HG02943 (cell line): ENCODE measurements at regions not wholly inside any gene's neighbourhood (a gene's known extent, or its start where the extent isn't known, plus 50 kb on each side); places are given as distances from the start of the nearest gene placed in this dataset.
"Not testable (repeated sequence)": the region's sequence is repeated elsewhere in the genome, so short reads cannot be mapped to it uniquely, and the experiment has no call there.

Experiments
- ATAC-seq: cut with Tn5 transposase; IDR thresholded peaks from one replicate; pipeline ENCODE4 v1.9.1; 2021; ENCODE audit warnings: mild to moderate bottlenecking, low read depth, moderate library complexity; ENCODE audit not compliant: unreplicated experiment

DNA sequence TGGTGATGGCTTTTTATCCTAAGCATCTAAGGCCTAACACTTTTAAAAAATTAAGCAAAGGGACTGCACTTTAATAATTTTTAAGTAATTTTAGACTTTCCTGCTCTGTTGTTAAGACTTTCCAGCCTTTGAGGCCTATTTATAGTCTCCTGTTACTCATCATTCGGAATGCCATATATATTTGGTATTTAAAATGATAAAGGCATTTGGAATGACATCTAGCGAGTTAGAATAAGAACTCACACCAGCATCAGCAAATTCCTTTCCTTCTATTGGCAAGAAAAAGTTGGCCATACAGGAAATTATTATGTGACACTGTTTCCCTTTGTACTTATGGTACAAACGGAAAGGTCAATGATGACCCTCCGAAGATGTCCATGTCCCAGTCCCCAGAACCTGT lies 88.1 kb upstream of the STMND1 start:
- no peak for ATAC-seq

DNA sequence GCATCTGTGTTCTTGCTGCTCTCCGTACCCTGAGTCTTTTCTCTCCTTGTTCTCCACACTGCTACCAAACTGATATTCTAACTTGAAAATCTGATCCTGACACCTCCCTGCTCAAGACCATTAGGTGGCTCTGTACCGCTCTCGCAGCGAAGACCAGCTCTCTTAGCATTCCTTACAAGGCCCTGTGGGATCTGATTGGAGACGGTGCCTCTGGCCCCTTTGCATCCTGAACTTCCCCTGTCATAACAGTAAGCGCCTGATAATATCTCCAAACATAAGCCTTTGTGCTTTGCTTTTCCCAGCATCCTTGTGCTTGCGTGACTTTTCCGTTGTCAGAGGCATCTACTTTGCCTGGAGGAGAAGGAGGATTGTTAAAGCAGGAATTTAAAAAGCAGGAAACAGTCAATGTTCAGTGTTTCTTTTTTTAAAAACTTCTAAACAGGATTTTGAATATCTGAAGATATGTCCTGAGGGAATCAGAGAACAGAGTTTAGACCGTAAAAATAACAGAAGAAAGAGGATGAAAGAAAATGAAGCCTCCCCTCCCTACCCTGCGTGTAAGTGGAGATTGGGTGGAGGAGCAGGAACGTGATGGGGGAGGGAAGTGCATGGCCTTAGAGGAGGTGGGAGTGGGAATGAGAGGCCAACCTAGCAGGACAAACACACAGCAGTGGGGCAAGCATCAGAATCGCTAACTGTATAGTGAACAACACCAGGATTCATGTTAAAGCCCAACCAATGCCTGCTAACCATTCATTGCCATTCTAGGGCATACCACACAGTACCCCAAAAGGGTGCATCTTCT lies 89.2 kb upstream of the STMND1 start:
- ATAC-seq, result no peak

DNA sequence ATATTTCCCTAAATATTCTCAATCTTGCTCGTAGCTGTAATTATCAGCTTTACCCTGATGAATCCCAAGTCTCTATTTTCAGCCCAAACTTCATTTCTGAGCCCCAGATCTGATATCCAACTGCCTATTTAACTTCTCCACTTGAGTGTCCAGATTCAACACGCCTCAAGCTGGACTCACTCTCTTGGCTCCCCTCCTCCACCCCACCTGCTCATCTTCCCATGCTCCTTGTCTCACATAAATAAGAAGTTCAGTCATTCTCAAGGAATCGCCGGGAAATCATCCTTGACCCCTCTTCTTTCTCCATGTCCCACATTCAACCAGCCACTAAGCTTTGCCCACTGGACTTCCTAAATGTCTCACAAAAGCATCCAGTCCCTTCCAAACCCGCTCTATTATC lies 89.9 kb upstream of the STMND1 start:
- no peak for ATAC-seq

DNA sequence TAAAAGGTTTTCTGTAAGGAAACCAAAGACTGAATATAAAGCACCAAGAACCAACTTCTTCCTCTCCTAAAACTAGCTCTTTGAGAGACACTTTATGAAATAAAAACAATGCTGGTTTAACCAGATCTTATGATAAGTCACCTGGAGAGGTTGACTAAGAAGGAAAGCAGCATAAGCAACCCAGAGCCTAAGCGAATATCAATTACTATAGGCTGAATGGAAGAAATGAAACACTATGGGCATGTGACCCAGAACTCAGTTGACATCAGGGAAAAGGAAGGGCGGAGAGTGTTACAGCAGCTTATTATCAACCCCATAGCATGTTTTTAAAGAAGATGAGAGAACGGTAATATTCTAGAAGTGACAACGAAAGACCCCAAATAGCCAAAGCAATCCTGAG lies 94.1 kb upstream of the STMND1 start:
- no peak for ATAC-seq

DNA sequence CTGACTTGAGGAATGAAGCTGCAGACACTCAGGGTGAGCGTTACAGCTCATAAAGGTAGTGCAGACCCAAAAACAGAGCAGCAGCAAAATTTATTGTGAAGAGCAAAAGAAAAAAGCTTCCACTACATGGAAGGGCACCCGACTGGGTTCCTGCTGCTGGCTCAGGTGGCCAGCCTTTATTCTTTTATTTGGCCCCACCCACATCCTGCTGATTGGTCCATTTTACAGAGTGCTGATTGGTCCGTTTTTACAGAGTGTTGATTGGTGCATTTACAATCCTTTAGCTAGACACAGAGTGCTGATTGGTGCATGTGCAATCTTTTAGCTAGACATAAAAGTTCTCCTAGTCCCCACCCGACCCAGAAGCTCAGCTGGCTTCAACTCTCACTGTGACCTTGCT lies 95.3 kb upstream of the STMND1 start:
- ATAC-seq, result no peak

DNA sequence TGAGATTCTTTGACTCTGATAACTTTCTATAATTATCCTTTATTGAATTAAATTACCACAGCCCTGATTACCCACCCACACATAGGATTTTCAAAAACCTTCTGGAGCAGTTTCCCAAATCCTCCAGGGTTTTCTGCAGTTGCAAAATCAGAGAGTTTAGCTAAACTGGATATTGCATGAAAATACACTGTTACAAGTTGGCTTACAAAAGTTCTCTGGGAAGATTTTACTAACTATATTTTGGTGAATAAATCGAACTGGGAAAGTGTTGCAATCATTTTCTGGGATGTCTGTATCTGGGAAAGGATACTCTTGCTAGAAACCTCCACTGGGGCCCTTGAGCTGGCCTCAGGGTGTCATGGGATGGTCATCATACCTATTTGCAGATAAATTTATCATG lies 97.6 kb upstream of the STMND1 start:
- ATAC-seq, result no peak

DNA sequence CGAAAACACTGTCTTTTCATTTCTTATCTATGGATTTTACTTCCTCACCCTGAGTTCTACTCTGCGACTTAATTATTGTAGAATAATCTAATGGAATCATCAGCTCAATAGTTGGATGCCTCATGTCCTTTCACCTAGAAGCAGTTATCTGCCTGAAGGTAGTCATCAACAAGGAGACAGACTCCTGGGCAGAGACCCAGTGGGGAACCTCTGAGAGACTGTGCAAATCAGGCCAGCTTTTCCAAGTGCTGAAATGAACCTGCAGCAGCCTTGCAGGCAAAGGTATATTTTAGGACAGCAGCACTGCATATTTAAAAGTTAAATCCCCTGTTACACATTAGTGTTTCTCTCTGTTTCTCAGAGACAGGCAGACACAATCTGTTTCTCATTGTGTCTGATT lies 99.7 kb upstream of the STMND1 start:
- ATAC-seq, result no peak

DNA sequence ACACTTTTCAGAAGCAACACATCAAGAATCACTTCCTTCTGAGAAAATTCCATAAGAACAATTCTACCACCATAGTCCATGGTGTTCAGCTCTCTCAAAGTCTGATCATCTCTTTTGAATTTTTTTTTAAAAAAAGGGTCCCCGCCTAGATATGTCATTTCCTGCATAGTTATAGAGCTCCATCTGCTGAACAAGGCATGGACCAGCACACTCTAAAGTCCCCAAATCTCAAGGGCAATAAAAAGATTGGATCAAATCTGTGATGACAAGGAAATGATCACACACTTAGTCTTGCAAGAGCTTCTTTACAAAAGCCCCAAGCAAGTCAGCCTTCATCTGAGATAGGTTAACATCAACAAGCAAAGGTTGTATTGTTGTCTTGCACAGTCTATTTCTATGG lies 100.7 kb upstream of the STMND1 start:
- no peak for ATAC-seq

DNA sequence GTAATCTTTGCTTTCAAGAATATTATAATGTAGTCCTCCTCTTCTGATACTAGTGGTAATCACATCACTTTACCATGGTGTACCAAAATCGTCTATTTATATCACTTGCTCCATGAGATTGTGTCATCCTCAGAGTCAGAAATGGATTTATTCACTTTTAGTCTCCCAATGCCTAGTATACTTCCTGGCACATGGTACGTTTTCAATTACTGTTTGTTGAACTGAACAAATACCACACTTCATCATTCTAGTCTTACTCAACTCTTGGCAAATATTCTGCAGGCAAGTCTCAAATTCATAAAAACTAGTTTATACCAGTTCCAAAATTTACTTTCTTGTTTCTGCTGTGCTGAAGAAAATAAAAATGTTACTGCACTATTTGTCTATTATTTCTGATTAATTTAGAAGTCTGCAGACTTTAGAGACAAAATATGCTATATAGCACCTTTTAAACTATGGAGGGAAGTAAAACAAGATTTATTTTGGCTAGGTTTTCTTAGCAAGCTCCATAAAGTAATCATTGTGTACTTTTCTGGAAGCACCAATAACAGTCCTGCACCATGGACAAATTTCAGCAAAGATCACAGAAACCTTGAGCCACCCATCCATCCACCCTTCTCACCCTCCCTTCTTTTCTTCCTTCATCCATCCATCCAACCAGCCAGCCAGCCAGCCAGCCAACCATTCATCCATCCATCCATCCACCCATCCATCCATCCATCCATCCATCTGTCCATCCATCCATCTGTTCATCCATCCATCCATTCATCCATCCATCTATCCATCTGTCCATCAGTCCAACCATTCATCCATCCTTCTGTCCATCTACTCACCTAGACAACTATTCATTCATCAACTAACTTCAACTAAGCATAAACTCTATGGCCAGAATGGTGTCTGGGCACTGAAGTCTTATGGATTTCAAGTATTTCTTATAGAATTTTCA lies 102.1 kb upstream of the STMND1 start:
- ATAC-seq, result no peak

DNA sequence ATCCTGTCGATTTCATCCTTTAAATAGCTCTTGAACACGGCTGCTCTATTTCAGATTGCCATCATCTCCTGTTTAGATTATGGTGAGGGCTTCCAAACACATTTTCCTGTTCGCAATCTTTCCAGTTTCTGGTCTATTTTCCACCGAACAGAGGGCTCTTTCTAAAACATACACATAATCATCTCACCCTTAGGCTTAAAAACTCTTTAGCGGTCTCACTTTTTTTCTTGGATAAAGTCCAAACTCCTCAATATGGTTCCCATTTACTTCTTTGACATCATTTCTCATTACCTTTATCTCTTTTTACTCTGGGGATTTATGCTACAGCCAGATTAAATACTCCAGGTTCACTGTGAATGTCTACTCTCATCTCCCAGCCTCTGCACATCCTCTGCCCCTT lies 103.4 kb upstream of the STMND1 start:
- no peak for ATAC-seq

DNA sequence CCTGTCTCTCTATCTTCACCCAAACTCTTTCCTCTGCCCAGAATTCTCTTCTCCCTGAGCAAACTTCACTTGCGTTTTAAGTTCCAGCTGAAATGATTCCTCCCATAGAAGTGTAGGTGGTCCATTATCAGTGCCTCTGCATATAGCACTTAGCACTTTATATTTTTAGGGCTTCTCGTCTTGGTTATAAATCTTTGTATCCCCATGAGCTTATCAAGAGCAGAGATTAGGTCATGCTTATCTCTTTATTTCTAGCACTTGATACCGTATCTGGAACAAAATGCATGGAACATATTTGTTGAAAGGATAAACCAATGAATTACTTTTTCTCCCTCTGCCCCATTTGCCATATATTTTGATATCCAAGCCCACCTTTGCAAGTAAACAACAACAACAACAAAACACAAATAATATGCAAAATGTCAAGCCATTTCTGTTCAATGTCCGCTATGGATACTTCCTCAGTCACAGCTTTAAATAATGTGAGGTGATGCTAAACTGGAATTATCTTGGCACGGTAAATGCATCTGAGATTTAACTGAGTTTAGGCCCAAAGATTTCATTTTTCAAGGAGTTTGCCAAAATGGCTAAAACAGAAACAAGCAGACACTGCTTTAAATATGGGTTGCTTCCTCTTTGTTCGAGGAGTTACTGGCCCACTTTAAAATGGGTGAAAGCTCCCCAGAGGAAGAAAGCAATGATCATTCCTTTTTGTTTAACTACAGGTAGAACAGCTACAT lies 106.2 kb upstream of the STMND1 start:
- ATAC-seq, result no peak

DNA sequence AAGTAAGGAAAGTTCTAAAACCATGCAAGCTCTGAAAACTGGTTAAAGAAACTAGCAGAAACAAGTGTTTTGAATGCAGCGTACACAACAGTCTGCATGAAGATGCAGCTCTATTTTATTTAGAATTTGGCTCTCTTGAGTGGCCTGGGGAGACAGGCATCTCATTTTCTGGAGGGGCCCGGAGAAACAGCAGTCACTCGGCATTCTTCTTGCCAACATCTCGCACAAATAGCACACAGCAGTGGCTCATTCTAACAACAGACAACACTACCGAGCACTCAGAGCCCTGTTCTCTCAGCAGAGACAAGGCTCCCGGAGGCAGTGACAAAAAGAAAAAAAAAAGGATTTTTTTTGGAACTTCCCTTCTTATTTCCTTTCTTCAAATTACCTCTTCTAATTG lies 108.5 kb upstream of the STMND1 start:
- ATAC-seq, result no peak

DNA sequence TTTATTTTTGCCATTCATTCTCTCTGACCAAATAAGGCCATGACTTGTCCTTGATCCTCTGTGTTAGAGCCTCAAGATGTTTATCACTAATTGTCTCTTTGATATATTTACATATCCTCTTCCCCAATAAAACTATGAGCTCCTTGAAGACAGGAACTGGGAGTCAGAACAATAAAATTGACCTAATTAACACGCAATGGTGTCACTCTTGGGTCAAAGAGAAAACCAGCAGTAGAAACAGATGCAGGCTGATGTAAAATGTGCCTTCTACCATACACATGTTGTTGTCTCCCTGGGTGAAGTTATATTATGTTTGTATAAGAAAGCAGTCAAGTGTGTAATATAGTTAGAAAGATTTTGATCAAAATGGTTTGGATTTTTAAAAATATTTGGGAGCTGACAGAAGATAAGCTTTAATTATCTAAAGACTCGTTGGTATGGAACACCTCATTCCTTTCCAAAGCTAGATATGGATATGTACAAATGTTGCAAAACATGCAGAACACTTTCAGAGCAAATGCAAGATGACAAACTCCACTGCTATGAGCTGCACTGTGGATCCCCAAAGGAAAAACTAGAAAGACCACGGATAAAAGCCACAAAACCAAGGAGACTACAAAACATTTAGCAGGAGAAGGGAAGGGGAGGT lies 109.7 kb upstream of the STMND1 start:
- no peak for ATAC-seq

DNA sequence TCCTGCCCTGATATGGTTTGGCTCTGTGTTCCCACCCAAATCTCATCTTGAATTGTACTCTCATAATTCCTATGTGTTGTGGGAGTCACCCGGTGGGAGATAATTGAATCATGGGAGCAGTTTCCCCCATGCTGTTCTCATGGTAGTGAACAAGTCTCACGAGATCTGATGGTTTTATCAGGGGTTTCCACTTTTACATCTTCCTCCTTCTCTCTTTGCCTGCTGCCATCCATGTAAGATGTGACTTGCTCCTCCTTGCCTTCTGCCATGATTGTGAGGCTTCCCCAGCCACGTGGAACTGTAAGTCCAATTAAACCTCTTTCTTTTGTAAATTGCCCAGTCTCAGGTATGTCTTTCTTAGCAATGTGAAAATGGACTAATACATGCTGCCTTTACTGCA lies 111.9 kb upstream of the STMND1 start:
- ATAC-seq, result not testable (repeated sequence)

DNA sequence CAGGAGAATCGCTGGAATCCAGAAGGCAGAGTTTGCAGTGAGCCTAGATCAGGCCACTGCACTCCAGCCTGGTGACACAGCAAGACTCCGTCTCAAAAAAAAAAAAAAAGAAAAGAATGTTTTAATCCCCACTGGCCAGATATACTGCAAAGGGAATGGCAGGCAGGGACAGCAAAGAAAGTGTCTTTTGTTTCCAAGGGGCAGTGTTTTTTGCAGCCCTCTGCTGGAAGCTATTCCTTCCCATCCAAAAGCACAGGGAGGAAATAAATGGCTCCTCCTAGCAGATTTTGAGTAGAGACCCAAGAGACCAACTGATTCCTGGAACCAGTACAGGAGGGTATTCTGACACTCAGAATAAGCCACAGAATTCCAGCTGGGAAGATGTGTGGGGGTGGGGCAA lies 112.5 kb upstream of the STMND1 start:
- no peak for ATAC-seq

DNA sequence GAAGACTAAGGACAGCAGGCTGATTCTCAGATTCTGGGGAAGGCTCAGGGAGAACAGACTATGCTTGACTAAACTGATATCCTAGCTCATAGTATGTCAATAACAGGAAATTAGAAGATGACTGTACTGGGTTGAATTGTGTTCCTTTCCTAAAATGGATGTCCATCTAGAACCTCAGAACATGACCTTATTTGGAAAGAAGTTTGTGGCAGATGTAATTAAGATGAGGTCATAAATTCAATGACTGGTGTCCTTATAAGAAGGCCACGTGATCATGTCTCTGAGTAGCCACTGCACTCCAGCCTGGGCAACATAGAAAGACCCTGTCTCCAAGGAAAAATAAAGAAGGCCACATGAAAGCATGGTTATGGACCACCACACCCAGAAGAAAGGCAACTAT lies 113.9 kb upstream of the STMND1 start:
- ATAC-seq, result no peak

DNA sequence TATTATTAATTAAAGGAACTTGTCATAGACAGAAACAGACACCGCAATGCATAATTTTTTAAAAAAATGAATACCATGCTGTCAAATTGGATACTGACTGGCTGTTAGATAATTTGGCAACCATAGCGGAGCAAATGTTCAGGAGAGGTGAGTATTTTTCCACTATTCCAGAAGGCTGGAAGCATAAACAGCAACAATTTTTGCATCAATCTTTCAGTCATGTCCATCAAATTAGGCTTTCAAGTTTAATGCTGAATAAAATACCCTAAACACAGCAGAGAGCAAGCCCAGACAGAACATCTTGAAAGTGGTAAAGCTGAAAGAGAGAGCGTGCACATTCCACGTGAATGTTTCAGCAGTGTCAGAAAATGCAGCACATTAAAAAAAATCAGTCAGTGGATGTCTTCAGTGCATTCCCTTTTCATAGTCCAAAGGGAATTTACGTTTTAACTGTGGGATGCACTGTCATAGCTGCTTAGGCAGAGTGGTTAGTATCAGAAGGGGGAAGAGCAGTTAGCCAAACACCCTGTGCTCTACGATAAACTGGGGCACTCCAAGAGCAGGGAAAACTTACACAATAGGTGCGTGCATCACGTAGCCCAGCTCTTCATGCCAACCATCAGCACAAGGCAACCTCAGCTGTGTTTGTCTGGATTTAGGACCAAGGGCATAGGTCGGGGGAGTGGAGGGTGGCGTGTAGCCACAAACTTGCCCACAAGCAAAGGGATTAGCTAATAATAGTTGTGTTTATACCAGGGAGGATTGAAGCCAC lies 116.2 kb upstream of the STMND1 start:
- ATAC-seq, result no peak

DNA sequence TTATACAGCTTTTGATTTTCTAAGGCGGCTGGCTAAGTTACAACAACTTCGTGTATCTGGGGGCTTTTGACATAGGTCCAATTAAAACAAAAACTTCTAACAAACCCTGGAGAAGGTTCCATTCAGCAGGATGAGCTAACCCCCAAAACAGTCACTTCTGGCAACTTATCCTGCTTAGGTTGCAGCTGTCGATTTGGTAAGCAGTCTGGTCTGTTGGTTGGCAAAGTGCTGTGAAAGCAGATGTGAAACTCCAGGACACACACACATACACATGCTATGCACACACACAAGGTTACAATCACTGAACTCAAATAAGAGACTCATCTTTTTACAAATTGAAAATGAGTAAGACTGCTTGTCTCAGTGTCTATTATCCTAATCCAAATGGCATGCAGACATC lies 119.0 kb upstream of the STMND1 start:
- no peak for ATAC-seq

DNA sequence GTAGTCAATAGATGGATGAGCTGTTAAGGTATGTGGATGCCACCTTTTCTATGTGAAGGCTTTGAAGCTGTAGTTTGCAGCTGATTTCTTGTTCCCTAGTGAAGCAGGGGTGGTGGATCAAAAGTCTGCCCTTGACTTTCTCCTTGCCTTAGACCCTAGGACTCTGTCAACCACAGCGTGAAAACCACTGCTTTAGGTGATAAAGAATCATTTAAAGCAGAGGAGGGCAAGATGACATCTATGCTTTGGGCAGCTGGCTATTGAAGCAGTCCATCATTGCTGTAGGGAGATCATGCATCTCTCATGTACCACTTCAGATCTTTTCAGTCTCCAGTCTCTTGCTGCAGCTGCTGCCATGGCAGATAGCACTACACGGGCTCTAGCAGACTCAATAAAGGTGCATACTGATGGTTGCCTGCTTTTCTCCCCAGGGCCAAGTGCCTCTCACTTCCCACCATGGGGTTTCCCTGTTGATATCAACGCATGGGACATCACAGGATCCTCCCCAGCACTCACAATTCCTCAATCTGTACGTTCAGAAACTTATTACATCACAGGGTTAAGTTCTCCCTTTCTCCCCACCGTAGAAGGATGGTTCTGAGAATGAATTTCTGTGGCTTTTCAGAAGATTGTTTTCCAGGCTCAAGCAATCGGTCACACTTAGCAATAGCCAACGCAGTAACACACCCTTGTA lies 122.0 kb upstream of the STMND1 start:
- no peak for ATAC-seq
